Small intestine (tissue), 7 donors: ENCODE measurements at regions not wholly inside any gene's neighbourhood (a gene's known extent, or its start where the extent isn't known, plus 50 kb on each side); places are given as distances from the start of the nearest gene placed in this dataset.

Experiments
- DNase-seq, 2 donors: peaks; one replicate each; pipeline versions ENCODE4 v3.0.0 to v3.0.0-alpha.2; 2013
- FAIRE-seq: peaks from 2 replicates; lab custom pipeline; 2012; peaks lifted over from hg19 to GRCh38; lab: Jason Lieb, UNC
- H3K27ac ChIP-seq, 3 donors: one replicate each; pipeline ENCODE4 v1.5.1; 2013; ENCODE audit warnings: low read length in 2 of 3, mild to moderate bottlenecking in 2 of 3, control low read depth in 1 of 3, inconsistent platforms in 1 of 3, low read depth in 1 of 3, moderate library complexity in 1 of 3
- H3K27me3 ChIP-seq, 3 donors: one replicate each; pipeline ENCODE4 v1.6.1; 2013; ENCODE audit warnings: low read length in 3 of 3, inconsistent platforms in 1 of 3; ENCODE audit not compliant: control insufficient read depth in 3 of 3, insufficient read depth in 3 of 3
- H3K36me3 ChIP-seq, 3 donors: one replicate each; pipeline ENCODE4 v1.6.1; 2013; ENCODE audit warnings: low read length in 3 of 3, inconsistent platforms in 1 of 3, low read depth in 1 of 3, mild to moderate bottlenecking in 1 of 3, moderate library complexity in 1 of 3; ENCODE audit not compliant: control insufficient read depth in 3 of 3, insufficient read depth in 2 of 3
- H3K4me1 ChIP-seq, 3 donors: one replicate each; pipeline ENCODE4 v1.6.1; 2013; ENCODE audit warnings: low read length in 2 of 3, inconsistent platforms in 1 of 3, low read depth in 1 of 3, mild to moderate bottlenecking in 1 of 3, moderate library complexity in 1 of 3; ENCODE audit not compliant: control insufficient read depth in 3 of 3, insufficient read depth in 2 of 3
- H3K4me3 ChIP-seq, 3 donors: one replicate each; pipeline ENCODE4 v1.5.1; 2013; ENCODE audit warnings: low read length in 3 of 3, control low read depth in 1 of 3, inconsistent platforms in 1 of 3, low read depth in 1 of 3, mild to moderate bottlenecking in 1 of 3, moderate library complexity in 1 of 3
- H3K9me3 ChIP-seq, 2 donors: one replicate each; pipeline ENCODE4 v1.6.1; 2013; ENCODE audit warnings: low read depth in 1 of 2, low read length in 1 of 2; ENCODE audit not compliant: control insufficient read depth in 2 of 2, insufficient read depth in 1 of 2
- WGBS, 3 donors: extraction: QIAGEN DNeasy Blood & Tissue Kit; methylation state at CpG; one replicate each; pipeline ENCODE4 v1.1.7; 2013; 5-methylcytosine and 5-hydroxymethylcytosine counted together
- donor health status: healthy with polysubstance abuse.
- donor health status: control.
- donor health status: control.
- donor health status: Bipolar disorder and iron deficiency.
- donor health status: healthy.

- H3K36me3 ChIP-seq: no peaks in the 10 kb centered on the region
- no peaks in the 10 kb centered on the region for H3K27me3 ChIP-seq
- WGBS, 3 donors: 82 to 87% (median 86%) methylated on average over 8 of the region's 8 CpGs
- FAIRE-seq (no peak), DNase-seq (no peak)
- no peak overlapping the region for H3K27ac ChIP-seq
- no peaks in the 10 kb centered on the region for H3K4me1 ChIP-seq
- peaks cover 0 to 2% of the 10 kb centered on the region in 2 donors for H3K9me3 ChIP-seq
- H3K4me3 ChIP-seq: no peak overlapping the region
Observed at GRCh38 chr4:175376287-175376977, 435.6 kb downstream of the GPM6A start.

- H3K9me3 ChIP-seq: peaks cover 0 to 2% of the 10 kb centered on the region in 2 donors
- H3K4me3 ChIP-seq: no peak overlapping the region
- 53 to 69% (median 56%) methylated on average over 2 of the region's 2 CpGs for WGBS, 3 donors
- DNase-seq: no peak
- no peaks in the 10 kb centered on the region for H3K36me3 ChIP-seq
- H3K4me1 ChIP-seq: no peaks in the 10 kb centered on the region
- no peaks in the 10 kb centered on the region for H3K27me3 ChIP-seq
- no peak for FAIRE-seq
- no peak overlapping the region for H3K27ac ChIP-seq
Observed at GRCh38 chr4:175377203-175377602, 434.9 kb downstream of the GPM6A start.

- no peaks in the 10 kb centered on the region for H3K4me1 ChIP-seq
- FAIRE-seq (no peak), DNase-seq (no peak)
- no peaks in the 10 kb centered on the region for H3K27me3 ChIP-seq
- no peak overlapping the region for H3K4me3 ChIP-seq
- H3K36me3 ChIP-seq: no peaks in the 10 kb centered on the region
- 47 to 66% (median 51%) methylated on average over 4 of the region's 4 CpGs for WGBS, 3 donors
- H3K9me3 ChIP-seq: peaks cover 0 to 2% of the 10 kb centered on the region in 2 donors
- no peak overlapping the region for H3K27ac ChIP-seq
Observed at GRCh38 chr4:175378372-175378771, 433.7 kb downstream of the GPM6A start.

- DNase-seq (no peak), FAIRE-seq (no peak)
- no peak overlapping the region for H3K27ac ChIP-seq
- peaks cover 0 to 2% of the 10 kb centered on the region in 2 donors for H3K9me3 ChIP-seq
- no peak overlapping the region for H3K4me3 ChIP-seq
- H3K4me1 ChIP-seq: no peaks in the 10 kb centered on the region
- no peaks in the 10 kb centered on the region for H3K36me3 ChIP-seq
- WGBS, 3 donors: 54 to 75% (median 59%) methylated on average over 6 of the region's 6 CpGs
- no peaks in the 10 kb centered on the region for H3K27me3 ChIP-seq
Observed at GRCh38 chr4:175380841-175381240, 431.2 kb downstream of the GPM6A start.

- Histone ChIP-seq H3K36me3 (no peaks in the 10 kb centered on the region), H3K4me1 (no peaks in the 10 kb centered on the region), H3K27me3 (no peaks in the 10 kb centered on the region), H3K27ac (no peak overlapping the region), H3K9me3 (peaks cover 0 to 10% of the 10 kb centered on the region in 2 donors), H3K4me3 (no peak overlapping the region)
- DNase-seq (no peak), FAIRE-seq (no peak)
- 62 to 79% (median 79%) methylated on average over 1 of the region's 1 CpG for WGBS, 3 donors
Observed at GRCh38 chr4:175385797-175386196, 426.3 kb downstream of the GPM6A start.

GRCh38 chr4:175386776-175387507 lies 425.1 kb downstream of the GPM6A start:
- 75 to 83% (median 76%) methylated on average over 9 of the region's 9 CpGs for WGBS, 3 donors
- DNase-seq (no peak), FAIRE-seq (no peak)
- Histone ChIP-seq H3K27ac (no peak overlapping the region), H3K27me3 (no peaks in the 10 kb centered on the region), H3K9me3 (peaks cover 0 to 10% of the 10 kb centered on the region in 2 donors), H3K36me3 (no peaks in the 10 kb centered on the region), H3K4me3 (no peak overlapping the region), H3K4me1 (no peaks in the 10 kb centered on the region)

DNA sequence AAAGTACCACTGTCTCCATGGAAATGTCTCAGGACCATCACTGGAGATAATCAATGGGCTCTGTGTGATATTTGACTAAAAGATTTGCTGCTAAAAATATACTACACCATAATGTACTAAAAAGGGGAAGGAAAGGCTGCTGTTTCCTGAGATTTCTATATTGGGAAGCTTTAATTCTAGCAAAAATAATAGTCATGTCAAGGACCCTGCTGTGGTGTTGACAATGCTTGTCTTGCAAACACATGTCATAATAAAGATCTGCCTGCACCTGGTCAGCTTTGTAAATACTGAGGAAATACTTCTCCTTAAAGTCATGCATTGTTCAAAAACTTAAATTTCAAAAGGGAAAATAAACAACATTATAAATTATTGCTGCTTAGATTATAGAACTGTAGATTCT lies 417.9 kb downstream of the GPM6A start:
- Histone ChIP-seq H3K4me3 (no peak overlapping the region), H3K27me3 (no peaks in the 10 kb centered on the region), H3K27ac (no peak overlapping the region), H3K9me3 (no peaks in the 10 kb centered on the region), H3K4me1 (no peaks in the 10 kb centered on the region), H3K36me3 (no peaks in the 10 kb centered on the region)
- DNase-seq: no peak
- FAIRE-seq: no peak

DNA sequence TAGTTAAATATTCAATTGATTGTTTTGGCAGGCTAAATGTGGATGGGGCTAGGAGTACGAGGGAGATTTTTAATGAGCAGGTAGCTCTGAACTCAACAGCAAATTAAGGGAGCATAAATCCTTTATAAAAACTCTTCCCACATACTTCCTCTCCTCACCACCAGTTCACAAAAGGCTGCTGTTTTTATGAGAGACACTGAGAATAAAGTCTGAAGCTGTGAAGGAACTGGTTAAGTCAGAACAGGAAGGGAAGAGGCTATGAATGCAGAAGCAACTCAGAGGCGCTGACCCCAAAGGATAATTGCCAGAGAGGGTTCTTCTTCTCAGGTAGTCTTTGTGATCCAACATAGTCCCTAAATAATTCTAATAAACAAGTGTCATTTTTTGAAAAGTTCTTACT lies 406.1 kb downstream of the GPM6A start:
- no peak overlapping the region for H3K4me3 ChIP-seq
- no peaks in the 10 kb centered on the region for H3K27me3 ChIP-seq
- no peak for FAIRE-seq

More for the DNA sequence above, 406.1 kb downstream of the GPM6A start:
- no peak for DNase-seq
- 42 to 57% (median 45%) methylated on average over 2 of the region's 2 CpGs for WGBS, 3 donors
- H3K27ac ChIP-seq: no peak overlapping the region
- no peaks in the 10 kb centered on the region for H3K9me3 ChIP-seq
- no peaks in the 10 kb centered on the region for H3K4me1 ChIP-seq
- H3K36me3 ChIP-seq: no peaks in the 10 kb centered on the region
